ENCODE measurements at regions not wholly inside any gene's neighbourhood (a gene's known extent, or its start where the extent isn't known, plus 50 kb on each side); places are given as distances from the start of the nearest gene placed in this dataset.

GRCh38 chr3:61311044-61311443 is 59.8 kb upstream of the FHIT start:
- no peak for DNase-seq (ENCODE audit: low read depth in 2 of 2)

GRCh38 chr3:61315871-61316270 is 64.6 kb upstream of the FHIT start:
- DNase-seq (ENCODE audit: low read depth in 2 of 2): no peak

GRCh38 chr3:61323094-61323493 is 71.8 kb upstream of the FHIT start:
- DNase-seq (ENCODE audit: low read depth in 2 of 2): no peak

GRCh38 chr3:61331929-61332552 is 80.8 kb upstream of the FHIT start:
- DNase-seq (ENCODE audit: low read depth in 2 of 2): no peak

GRCh38 chr3:61333192-61333961 is 82.1 kb upstream of the FHIT start:
- peak; percentile 15 to 17 for DNase-seq (ENCODE audit: low read depth in 2 of 2)

- no peak for DNase-seq (ENCODE audit: low read depth in 2 of 2)
Observed at GRCh38 chr3:61334783-61335182, 83.5 kb upstream of the FHIT start.

GRCh38 chr3:61340931-61341461 is 89.7 kb upstream of the FHIT start:
- DNase-seq (ENCODE audit: low read depth in 2 of 2): no peak

- no peak for DNase-seq (ENCODE audit: low read depth in 2 of 2)
Observed at GRCh38 chr3:61343543-61343942, 92.3 kb upstream of the FHIT start.

- no peak for DNase-seq (ENCODE audit: low read depth in 2 of 2)
Observed at GRCh38 chr3:61345020-61345419, 93.8 kb upstream of the FHIT start.

- DNase-seq (ENCODE audit: low read depth in 2 of 2): no peak
Observed at GRCh38 chr3:61347981-61348380, 96.7 kb upstream of the FHIT start.

GRCh38 chr3:61349717-61350116 is 98.5 kb upstream of the FHIT start:
- DNase-seq (ENCODE audit: low read depth in 2 of 2): no peak

- no peak for DNase-seq (ENCODE audit: low read depth in 2 of 2)
Observed at GRCh38 chr3:61350782-61351309, 99.6 kb upstream of the FHIT start.

- no peak for DNase-seq (ENCODE audit: low read depth in 2 of 2)
Observed at GRCh38 chr3:61352306-61352705, 101.1 kb upstream of the FHIT start.

- DNase-seq (ENCODE audit: low read depth in 2 of 2): no peak
Observed at GRCh38 chr3:61353382-61353781, 102.1 kb upstream of the FHIT start.

GRCh38 chr3:61354604-61355003 is 103.4 kb upstream of the FHIT start:
- DNase-seq (ENCODE audit: low read depth in 2 of 2): no peak

- no peak for DNase-seq (ENCODE audit: low read depth in 2 of 2)
Observed at GRCh38 chr3:61356685-61357084, 105.4 kb upstream of the FHIT start.

- DNase-seq (ENCODE audit: low read depth in 2 of 2): no peak
Observed at GRCh38 chr3:61357902-61358301, 106.7 kb upstream of the FHIT start.

- DNase-seq (ENCODE audit: low read depth in 2 of 2): no peak
Observed at GRCh38 chr3:61358364-61358763, 107.1 kb upstream of the FHIT start.

GRCh38 chr3:61360297-61360965 is 109.2 kb upstream of the FHIT start:
- DNase-seq (ENCODE audit: low read depth in 2 of 2): no peak

GRCh38 chr3:61369678-61370077 is 118.4 kb upstream of the FHIT start:
- DNase-seq (ENCODE audit: low read depth in 2 of 2): no peak

- no peak for DNase-seq (ENCODE audit: low read depth in 2 of 2)
Observed at GRCh38 chr3:61371123-61371522, 119.9 kb upstream of the FHIT start.

- DNase-seq (ENCODE audit: low read depth in 2 of 2): no peak
Observed at GRCh38 chr3:61372723-61373122, 121.5 kb upstream of the FHIT start.

GRCh38 chr3:61378311-61378710 is 127.1 kb upstream of the FHIT start:
- DNase-seq (ENCODE audit: low read depth in 2 of 2): no peak
